HepG2 (cell line): ENCODE measurements at regions not wholly inside any gene's neighbourhood (a gene's known extent, or its start where the extent isn't known, plus 50 kb on each side); places are given as distances from the start of the nearest gene placed in this dataset.

Experiments
- ATAC-seq: fragments of 200-7000 bp; cut with Tn5 transposase; 3 replicates; pipeline ENCODE4 v1.9.1; 2020; ENCODE audit warnings: mild to moderate bottlenecking, moderate library complexity
- BruUV-seq: library from RNA; stranded (reverse); fragments of 400-500 nt; replicated peaks from 2 replicates; lab custom pipeline; 2021; lab: Mats Ljungman, UMichigan
- CTCF ChIA-PET: fragments of 300-600 bp; formaldehyde crosslinking; extraction: SDS; loops from one replicate; lab custom pipeline; 2021; ENCODE audit warnings: low total read pairs, inconsistent platforms, low intra/inter-chr PET ratio; lab: Yijun Ruan, JAX
- POLR2A ChIA-PET: fragments of 350-600 bp; sonication (Branson Sonifier 250); formaldehyde crosslinking; loops from one replicate; lab custom pipeline; 2020; ENCODE audit warnings: antibody characterized with exemption, inconsistent platforms; lab: Yijun Ruan, JAX
- DNase-seq: peaks from one replicate; pipeline ENCODE4 v3.0.0-alpha.2; 2015; ENCODE audit warnings: low spot score
- FAIRE-seq: peaks from 3 replicates; lab custom pipeline; 2011; peaks lifted over from hg19 to GRCh38; lab: Jason Lieb, UNC
- H2AFZ ChIP-seq: one replicate; pipeline ENCODE4 v1.6.1; 2011; ENCODE audit warnings: low read length, inconsistent platforms
- H3K27ac ChIP-seq: fragments of 300-600 bp; 3 replicates; pipeline ENCODE4 v1.8.0; 2011; ENCODE audit warnings: mixed run types, mild to moderate bottlenecking, mixed read lengths, low read length, inconsistent platforms; ENCODE audit not compliant: insufficient read depth; ENCODE audit errors: extremely low read length
- H3K27me3 ChIP-seq, 2 experiments: fragments of 200-600 bp in 1 of 2; 2 replicates in 1 of 2; 3 replicates in 1 of 2; pipeline versions ENCODE4 v1.6.0 to v1.8.0; 2011; ENCODE audit warnings: low read length in 2 of 2, mild to moderate bottlenecking in 2 of 2, moderate library complexity in 2 of 2, inconsistent platforms in 1 of 2; ENCODE audit not compliant: insufficient read depth in 2 of 2, control insufficient read depth in 1 of 2
- H3K36me3 ChIP-seq, 2 experiments: fragments of 200-600 bp in 1 of 2; replicated peaks in 1 of 2; 2 replicates in 1 of 2; 3 replicates in 1 of 2; pipeline versions ENCODE4 v1.5.1 to v1.8.0; 2011; ENCODE audit warnings: low read length in 2 of 2, inconsistent platforms in 1 of 2; ENCODE audit not compliant: insufficient read depth in 2 of 2, control insufficient read depth in 1 of 2
- H3K4me1 ChIP-seq: 2 replicates; pipeline ENCODE4 v1.5.1; 2012; ENCODE audit warnings: low read length, inconsistent platforms; ENCODE audit not compliant: insufficient read depth
- H3K4me2 ChIP-seq: 2 replicates; pipeline ENCODE4 v1.6.0; 2011; ENCODE audit warnings: low read depth, low read length, inconsistent platforms
- H3K4me3 ChIP-seq, 3 experiments: fragments of 200-600 bp in 1 of 3; sonication (generic), shearing (Covaris generic) in 1 of 3; replicated peaks in 1 of 3; 2 replicates each; pipeline ENCODE4 v1.5.1; 2011 to 2016; ENCODE audit warnings: low read length in 3 of 3, inconsistent platforms in 2 of 3, low read depth in 2 of 3, mild to moderate bottlenecking in 2 of 3, control low read depth in 1 of 3, mixed read lengths in 1 of 3; ENCODE audit not compliant: insufficient read depth in 1 of 3
- H3K79me2 ChIP-seq: one replicate; pipeline ENCODE4 v1.6.1; 2011; ENCODE audit warnings: low read length, inconsistent platforms; ENCODE audit not compliant: insufficient read depth
- H3K9ac ChIP-seq: 2 replicates; pipeline ENCODE4 v1.6.0; 2011; ENCODE audit warnings: mild to moderate bottlenecking, low read depth, low read length, inconsistent platforms; ENCODE audit not compliant: insufficient read depth
- H3K9me3 ChIP-seq: 2 replicates; pipeline ENCODE4 v1.5.1; 2012; ENCODE audit warnings: mild to moderate bottlenecking, low read length
- H4K20me1 ChIP-seq: 2 replicates; pipeline ENCODE4 v1.6.0; 2011; ENCODE audit warnings: inconsistent platforms, mild to moderate bottlenecking, low read length, moderate library complexity; ENCODE audit not compliant: insufficient read depth
- ARNT2 ChIP-seq: sonication (generic); formaldehyde crosslinking; IDR thresholded peaks from 2 replicates; pipeline ENCODE4 v1.8.0; 2022; ENCODE audit warnings: mild to moderate bottlenecking, low read depth, missing genetic modification reagents, moderate library complexity
- ATF3 ChIP-seq: sonication (generic); formaldehyde crosslinking; IDR thresholded peaks from 2 replicates; pipeline ENCODE4 v1.4.0; 2020; ENCODE audit warnings: missing genetic modification reagents
- ATF7-NPFF ChIP-seq: sonication (generic); formaldehyde crosslinking; IDR thresholded peaks from 2 replicates; pipeline ENCODE4 v1.8.1; 2023; ENCODE audit warnings: mild to moderate bottlenecking, low read depth, missing genetic modification reagents, moderate library complexity
- CBFB ChIP-seq: sonication (generic); formaldehyde crosslinking; IDR thresholded peaks from 2 replicates; pipeline ENCODE4 v1.4.0; 2020; ENCODE audit warnings: missing genetic modification reagents
- HDAC1 ChIP-seq: sonication (generic); formaldehyde crosslinking; IDR thresholded peaks from 2 replicates; pipeline ENCODE4 v1.5.1; 2020; ENCODE audit warnings: mild to moderate bottlenecking, missing genetic modification reagents
- PBX2 ChIP-seq: IDR thresholded peaks from 2 replicates; pipeline ENCODE4 v1.6.1; 2016; ENCODE audit warnings: control low read depth
- RBM39 ChIP-seq: fragments of 200-400 bp; formaldehyde crosslinking; IDR thresholded peaks from one replicate; pipeline ENCODE4 v1.6.1; 2018; ENCODE audit warnings: antibody characterized with exemption, mild to moderate bottlenecking, low read depth, low read length; ENCODE audit not compliant: poor library complexity, severe bottlenecking
- RFX1 ChIP-seq: fragments of 450-650 bp; IDR thresholded peaks from 2 replicates; pipeline ENCODE4 v1.6.1; 2017
- ZNF143 ChIP-seq: sonication (generic); formaldehyde crosslinking; IDR thresholded peaks from 2 replicates; pipeline ENCODE4 v1.4.0; 2020; ENCODE audit warnings: missing genetic modification reagents
- ZNF552 ChIP-seq: sonication (generic); formaldehyde crosslinking; IDR thresholded peaks from 2 replicates; pipeline ENCODE4 v1.9.0; 2022; ENCODE audit warnings: missing genetic modification reagents, mild to moderate bottlenecking, borderline replicate concordance
- ZNF564 ChIP-seq: sonication (generic); formaldehyde crosslinking; IDR thresholded peaks from 2 replicates; pipeline ENCODE4 v1.8.1; 2023; ENCODE audit warnings: mild to moderate bottlenecking, missing genetic modification reagents
- ZNF839 ChIP-seq: sonication (generic); formaldehyde crosslinking; IDR thresholded peaks from 2 replicates; pipeline ENCODE4 v1.4.0; 2020; ENCODE audit warnings: missing genetic modification reagents, mild to moderate bottlenecking, borderline replicate concordance
- ZSCAN30 ChIP-seq: sonication (generic); formaldehyde crosslinking; IDR thresholded peaks from 2 replicates; pipeline ENCODE4 v1.5.0; 2020; ENCODE audit warnings: mild to moderate bottlenecking, missing genetic modification reagents
- ZSCAN9 ChIP-seq: IDR thresholded peaks from 2 replicates; pipeline ENCODE4 v1.6.1; 2016; ENCODE audit warnings: borderline replicate concordance
- WGBS: methylation state at CpG from one replicate; pipeline ENCODE4 v1.1.6; 2017; ENCODE audit warnings: low lambda C conversion rate; 5-methylcytosine and 5-hydroxymethylcytosine counted together
- in situ Hi-C: cut with HindIII; loops from 2 replicates; pipeline ENCODE4 v1.10.0; 2017; ENCODE audit warnings: low pct_unique_long_range_greater_than_20kb; ENCODE audit not compliant: extremely low pct_ligation_motif_present
- intact Hi-C: fragments of 100-400 bp; cut with micrococcal nuclease; formaldehyde crosslinking; loops from one replicate; pipeline ENCODE4 v1.10.0; 2022; ENCODE audit not compliant: unreplicated experiment

GRCh38 chr5:91946870-91947269, 563.8 kb upstream of the ARRDC3 start:
- Histone ChIP-seq H3K4me1 (no peaks in the 10 kb centered on the region), H3K4me3 (no peak overlapping the region), H3K36me3 (no peaks in the 10 kb centered on the region), H3K27me3 (no peaks in the 10 kb centered on the region), H3K79me2 (no peaks in the 10 kb centered on the region), H3K4me2 (no peak overlapping the region), H2AFZ (no peak overlapping the region), H3K27ac (no peak overlapping the region), H3K9me3 (no peaks in the 10 kb centered on the region), H3K9ac (no peak overlapping the region), H4K20me1 (no peaks in the 10 kb centered on the region)
- FAIRE-seq (no peak), ATAC-seq (no peak), DNase-seq (no peak)
- in situ Hi-C loops (no loop called here), intact Hi-C loops (no loop called here)
- POLR2A ChIA-PET = no interaction called here
- BruUV-seq = no TSS peak
- CTCF ChIA-PET = no interaction called here
- WGBS = 1% methylated on average over 4 of the region's 4 CpGs
- TF ChIP-seq CBFB = no peak
- no peak for TF ChIP-seq ZNF564
- TF ChIP-seq ZSCAN30 (CRISPR knock-in tag) = no peak
- TF ChIP-seq ZNF839 (CRISPR knock-in tag) = no peak

GRCh38 chr5:91941588-91941987, 558.5 kb upstream of the ARRDC3 start:
- H3K9ac ChIP-seq = no peak overlapping the region
- FAIRE-seq (no peak), ATAC-seq (no peak), DNase-seq (no peak)
- no peak overlapping the region for H3K4me2 ChIP-seq
- no TSS peak for BruUV-seq
- intact Hi-C loops = no loop called here
- WGBS = 0% methylated on average over 1 of the region's 1 CpG
- no peak overlapping the region for H3K4me3 ChIP-seq
- no peak overlapping the region for H2AFZ ChIP-seq
- ChIA-PET CTCF (no interaction called here), POLR2A (no interaction called here)
- no peaks in the 10 kb centered on the region for H3K4me1 ChIP-seq
- H4K20me1 ChIP-seq = no peaks in the 10 kb centered on the region
- no peaks in the 10 kb centered on the region for H3K9me3 ChIP-seq
- no peaks in the 10 kb centered on the region for H3K36me3 ChIP-seq
- no peaks in the 10 kb centered on the region for H3K27me3 ChIP-seq
- in situ Hi-C loops = no loop called here
- H3K79me2 ChIP-seq = no peaks in the 10 kb centered on the region
- TF ChIP-seq ZNF552 (CRISPR knock-in tag) = no peak
- TF ChIP-seq PBX2 = no peak
- TF ChIP-seq RFX1 = no peak
- no peak for TF ChIP-seq ATF3
- no peak for TF ChIP-seq ZNF143 (CRISPR knock-in tag)
- no peak for TF ChIP-seq ATF7-NPFF (CRISPR knock-in tag)
- no peak for TF ChIP-seq ZSCAN9 (CRISPR knock-in tag)
- no peak for TF ChIP-seq ARNT2 (CRISPR knock-in tag)
- no peak for TF ChIP-seq HDAC1 (CRISPR knock-in tag)
- no peak for TF ChIP-seq RBM39
- H3K27ac ChIP-seq = no peak overlapping the region
